ENCODE measurements at regions not wholly inside any gene's neighbourhood (a gene's known extent, or its start where the extent isn't known, plus 50 kb on each side); places are given as distances from the start of the nearest gene placed in this dataset.

DNA sequence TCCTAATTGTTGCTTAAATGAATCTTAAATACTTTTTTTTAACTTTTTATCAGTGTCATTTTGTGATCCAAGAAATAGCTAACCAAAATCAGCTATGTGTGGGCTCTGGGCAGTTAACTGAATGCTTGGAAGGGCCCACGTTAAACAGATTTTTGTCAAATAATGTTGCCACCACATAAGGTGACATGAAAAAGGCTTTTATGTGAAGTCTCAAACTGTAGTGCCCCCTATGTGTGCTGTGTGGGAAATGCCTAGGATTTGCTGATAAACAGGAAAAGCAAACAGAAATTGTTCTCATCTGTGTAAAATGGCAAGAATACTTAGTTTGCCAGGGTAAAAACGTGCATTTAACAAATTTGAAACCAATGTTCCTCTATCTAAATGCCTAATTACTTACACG is 242.2 kb downstream of the ZNF516 start:
- peak; percentile 7 for DNase-seq

DNA sequence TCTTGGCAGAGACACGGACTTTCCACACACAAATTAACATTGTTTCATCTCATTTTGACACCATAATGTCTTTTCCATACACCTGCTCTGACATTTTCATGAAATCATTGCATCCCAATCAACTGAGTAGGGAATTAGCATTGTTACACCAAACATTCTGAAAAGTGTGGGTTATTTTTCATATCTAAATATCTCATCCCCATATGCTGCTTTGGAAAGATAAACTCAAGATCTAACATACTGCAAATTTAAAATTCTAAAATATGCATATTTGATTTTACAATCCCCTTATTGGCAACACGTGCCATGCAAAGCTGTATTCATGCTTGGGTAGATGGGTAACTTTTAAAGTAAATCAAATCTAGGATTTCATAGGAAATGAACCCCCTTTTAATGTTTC is 242.9 kb downstream of the ZNF516 start:
- no peak for DNase-seq

DNA sequence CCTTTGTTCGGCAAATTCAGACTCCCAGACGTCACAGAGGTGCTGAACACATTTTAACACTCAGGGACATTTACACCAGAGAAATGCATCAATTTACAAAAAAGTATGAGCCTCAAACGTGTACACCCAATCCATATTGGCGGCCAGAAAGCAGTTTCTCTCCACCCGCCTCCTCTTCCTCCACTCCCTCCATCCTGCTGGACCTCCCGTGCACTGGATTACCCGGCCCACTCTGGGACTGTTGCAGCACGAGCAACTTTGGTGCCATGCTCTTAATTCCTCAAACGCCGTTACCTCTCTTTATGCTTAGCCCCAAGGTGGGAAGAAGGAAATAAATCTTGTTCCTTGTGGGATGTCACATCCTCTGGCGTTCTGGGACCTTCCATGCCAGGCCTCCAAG is 243.4 kb downstream of the ZNF516 start:
- DNase-seq: no peak

DNA sequence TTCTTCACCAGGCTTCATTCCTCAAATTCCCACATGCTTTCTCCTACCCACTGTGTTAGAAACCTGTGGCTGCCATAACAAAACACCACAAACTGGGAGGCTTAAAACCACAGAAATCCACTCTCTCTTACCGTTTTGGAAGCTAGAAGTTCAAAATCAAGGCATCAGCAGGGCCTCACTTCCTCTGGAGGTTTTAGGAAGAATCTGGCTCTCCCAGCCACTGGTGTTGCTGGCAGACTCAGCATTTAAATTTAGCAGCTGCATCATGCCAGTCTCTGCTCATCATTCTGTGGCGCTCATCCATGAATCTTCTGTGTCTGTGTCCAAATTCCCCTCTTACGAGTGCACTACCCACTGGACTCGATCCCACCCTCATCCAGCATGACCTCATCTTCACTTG is 248.5 kb downstream of the ZNF516 start:
- no peak for DNase-seq

DNA sequence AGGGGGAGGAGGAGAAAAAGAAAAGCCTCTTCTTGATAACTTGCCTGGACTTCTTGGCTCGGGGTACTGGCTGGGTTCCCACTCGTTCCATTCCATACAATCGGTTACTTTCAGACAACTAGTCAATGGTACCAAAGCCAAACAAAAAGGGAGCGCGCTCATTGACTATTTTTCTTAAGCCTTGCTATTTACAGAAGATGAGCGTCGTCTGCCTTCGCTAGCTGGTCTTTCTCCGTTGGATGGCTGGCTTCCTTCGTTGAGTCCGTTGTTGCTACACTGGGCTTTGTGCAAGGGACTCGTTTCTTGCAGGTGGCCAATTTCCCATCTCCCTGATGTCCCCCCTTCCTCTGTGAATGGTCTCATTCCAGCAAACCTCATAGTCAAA is 260.4 kb downstream of the ZNF516 start:
- DNase-seq: no peak

DNA sequence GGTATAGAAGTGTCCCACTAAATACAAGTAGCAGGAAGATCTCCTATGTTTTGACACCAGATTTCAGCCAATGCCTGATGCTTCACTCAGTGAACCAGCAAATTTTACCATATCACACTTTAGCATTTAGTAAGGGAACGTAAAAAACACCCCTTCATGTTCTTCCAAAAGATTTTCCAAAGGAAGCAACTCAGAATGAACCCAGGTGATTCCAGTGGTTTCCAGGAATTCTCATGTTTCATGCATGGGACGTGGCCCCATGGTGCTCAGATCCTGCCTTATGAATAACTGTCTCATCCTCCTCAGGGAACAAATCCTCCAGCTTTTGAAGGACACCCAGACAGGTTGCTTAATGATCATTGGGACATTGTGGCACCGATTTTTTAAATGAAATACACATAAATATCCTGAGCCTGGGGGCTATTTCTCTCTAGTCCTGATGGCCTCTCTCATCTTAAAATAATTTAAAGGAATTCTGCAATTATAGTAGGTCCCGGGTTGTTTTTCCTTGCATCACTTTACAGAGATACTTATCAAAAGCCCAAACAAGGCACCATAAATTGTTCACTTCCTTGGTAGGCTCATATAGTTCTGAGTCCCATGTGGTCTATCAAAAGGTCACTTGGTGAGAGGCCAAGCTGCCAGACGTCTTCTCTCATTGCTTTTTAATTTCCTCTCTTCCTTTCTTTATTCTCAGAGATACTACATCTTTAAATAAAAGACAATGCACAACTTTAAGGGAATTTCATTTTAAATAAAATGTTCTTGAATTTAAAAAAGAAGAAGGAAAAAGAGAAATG is 261.0 kb downstream of the ZNF516 start:
- DNase-seq: no peak

DNA sequence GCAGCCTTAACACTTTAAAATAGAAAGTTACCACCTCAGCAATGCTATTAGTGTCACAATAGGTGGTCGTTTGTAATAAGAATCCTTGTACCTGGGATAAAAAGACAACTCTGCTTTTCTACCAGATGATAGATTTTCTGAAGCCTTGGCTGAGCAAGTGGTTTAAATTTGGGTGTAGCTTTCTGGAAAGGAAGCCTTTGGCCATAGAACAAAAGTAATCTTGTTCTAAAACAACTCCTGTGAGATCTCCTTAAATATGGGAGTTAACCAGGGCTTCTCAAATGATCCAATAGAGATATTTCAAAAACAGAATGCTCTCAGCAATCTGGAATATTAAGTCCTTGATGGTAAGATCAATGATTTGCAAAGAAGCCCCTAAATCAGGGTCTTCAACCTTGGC is 261.6 kb downstream of the ZNF516 start:
- DNase-seq: no peak

DNA sequence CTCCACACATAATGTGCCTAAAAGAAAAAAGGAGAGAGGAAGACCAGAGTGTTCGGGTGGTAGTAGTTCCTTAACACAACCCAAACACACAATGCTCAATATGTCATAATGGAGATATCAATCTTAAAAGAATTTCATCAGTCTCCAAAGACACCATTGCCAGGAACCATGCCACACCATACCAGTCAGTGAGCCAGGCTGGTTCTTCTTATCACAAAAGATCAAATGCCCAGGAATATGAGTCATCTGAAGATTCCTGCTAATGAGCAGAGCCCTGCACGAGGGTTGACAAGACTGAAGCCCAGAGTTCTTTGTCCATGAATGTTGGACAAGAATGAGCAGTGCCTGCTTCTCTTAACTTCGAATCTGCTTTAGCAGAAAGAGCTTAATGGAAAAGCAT is 262.3 kb downstream of the ZNF516 start:
- DNase-seq: no peak

DNA sequence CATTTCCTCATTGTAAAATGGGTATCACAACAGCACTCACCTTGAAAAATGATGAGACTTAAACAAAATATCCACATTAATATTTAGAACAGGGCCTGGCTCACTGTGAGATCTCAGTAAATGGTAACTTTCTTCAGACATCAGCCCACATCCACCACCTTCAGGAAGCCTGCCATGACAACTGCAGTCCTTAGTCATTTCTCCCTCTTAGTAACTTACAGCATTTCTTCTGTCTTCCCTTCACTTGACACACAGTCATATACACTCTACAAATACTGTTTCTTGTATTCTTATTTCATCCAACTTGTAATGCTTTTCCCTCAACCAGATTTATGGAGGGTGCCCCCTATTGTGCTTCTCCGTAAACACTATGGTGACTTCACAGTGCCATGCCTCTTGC is 263.0 kb downstream of the ZNF516 start:
- DNase-seq: no peak

DNA sequence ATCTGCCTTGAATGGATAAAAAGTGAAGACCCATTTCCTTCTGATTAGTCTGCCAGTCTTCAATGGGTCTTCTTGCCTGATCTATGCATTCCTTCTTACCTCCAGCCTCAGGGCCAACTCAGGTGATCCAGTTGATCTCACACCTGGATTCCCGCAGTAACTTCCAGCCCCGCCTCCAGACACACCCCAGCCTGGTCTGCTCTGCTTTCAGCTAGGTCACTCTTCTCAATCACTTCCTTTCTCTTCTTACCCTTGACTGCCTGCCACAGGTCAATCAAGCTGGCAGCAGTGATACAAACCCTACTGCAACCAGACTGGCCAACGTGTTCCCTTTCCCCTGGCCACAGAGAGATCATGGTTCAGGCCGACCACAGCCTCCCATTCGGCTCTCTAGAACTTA is 263.6 kb downstream of the ZNF516 start:
- no peak for DNase-seq

DNA sequence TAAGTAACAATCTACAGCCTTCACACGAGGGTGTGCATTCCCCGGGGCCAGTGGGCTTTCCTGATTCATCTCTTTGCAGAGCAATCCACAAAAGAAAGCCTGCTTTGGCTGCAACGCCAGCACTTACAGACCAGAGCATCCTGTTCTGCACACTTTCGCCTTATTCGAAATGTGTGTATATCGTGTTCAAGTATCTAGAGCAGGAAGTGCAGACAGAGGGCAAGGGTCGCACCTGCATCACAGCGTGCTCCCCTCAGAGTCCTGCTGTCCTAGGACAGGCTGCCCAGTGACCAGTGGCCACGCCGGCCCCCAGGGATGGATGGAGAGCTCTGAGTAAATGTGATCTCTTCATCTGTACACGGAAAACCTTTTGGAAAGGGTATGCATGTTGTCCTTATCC is 264.3 kb downstream of the ZNF516 start:
- DNase-seq: no peak

DNA sequence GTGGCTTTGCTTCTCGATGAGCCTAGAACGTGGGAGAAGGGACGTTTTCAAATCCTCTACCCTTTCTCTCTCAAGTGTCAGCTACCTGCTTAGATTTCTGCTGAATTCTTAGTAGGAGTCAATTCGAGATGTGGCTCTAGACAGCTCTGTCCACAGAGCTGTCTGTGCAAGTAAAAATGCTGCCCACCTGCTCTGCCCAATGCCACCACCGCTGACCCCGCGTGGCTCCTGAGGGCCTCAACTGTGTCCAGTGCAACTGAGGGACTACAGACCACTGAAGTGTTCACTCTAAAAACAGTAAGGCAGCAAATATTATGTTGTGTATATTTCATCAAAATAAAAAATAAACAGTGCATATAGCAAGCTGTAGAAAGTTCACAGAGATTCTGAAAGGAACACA is 266.3 kb downstream of the ZNF516 start:
- DNase-seq: no peak

DNA sequence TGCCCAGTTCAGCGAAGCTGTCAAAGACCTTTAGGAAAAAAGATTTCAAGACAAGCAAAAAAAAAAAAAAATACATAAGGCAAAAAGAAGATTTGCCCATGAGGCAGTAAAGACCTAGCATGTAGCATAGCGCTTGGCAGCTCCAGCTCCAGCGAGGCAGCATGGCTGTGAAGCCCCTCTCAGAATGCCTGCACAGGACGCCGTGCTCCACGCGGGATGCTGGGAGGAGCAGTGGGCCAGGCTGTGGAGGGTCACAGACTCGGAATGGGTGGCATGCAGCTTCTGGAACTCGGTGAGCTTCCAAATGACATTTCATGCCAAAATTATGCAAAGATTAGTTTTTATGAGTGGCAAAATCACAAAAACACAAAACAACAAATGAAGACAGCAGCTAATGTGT is 267.3 kb downstream of the ZNF516 start:
- no peak for DNase-seq

DNA sequence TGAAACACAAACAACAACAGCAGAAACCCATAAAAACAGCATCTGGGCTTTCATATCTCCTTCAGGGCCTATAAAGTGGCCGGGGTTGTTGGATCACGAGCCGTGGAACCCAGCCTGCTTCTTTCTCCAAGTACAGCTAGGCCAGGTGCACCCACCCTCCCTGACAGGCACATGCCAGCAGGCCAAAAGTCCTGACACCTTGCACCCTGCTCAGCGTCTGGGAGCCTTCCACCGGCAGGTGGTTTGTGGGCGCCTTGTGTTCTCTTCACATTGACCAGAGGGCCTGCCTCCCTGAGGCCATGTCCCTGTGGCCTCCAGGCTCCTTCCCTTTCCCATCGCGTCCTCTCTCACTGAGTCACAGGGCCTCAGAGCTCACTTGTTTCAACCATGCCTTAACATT is 271.6 kb downstream of the ZNF516 start:
- no peak for DNase-seq

DNA sequence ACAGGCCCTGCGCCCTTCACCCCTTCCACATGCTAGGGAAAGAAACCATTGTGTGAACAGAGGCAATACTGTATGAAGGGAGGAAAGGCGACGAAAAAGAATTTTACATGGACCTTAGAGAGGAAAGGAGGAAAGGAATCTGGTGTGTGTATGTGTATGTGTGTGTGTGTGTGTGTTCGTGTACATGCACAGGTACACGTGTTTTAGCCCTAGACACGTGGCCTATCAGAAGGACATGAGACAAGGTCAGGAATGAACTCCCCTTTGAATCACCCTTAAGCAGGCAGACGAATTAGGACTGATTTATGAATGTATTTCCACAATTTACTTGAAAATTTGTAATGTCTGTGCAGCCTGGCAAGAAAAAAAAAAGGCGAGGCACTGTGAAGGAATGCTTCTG is 276.0 kb downstream of the ZNF516 start:
- DNase-seq: no peak

DNA sequence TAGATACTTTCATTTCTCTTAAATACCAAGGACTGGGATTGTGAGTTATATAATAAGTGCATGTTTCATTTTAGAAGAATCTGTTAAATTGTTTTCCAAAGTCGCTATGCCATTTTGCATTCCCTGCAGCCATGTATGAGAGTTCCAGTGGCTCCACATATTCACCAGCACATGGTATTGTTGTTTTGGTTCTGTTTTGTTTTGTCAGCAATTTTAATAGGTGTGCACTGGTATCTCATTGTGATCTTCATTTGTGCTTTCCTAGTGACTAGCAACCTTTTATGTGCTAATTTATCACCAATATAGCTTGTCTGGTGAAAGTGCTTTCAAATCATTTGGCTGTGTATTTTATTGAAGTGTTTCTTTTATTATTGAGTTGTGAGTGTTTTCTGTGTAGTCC is 278.9 kb downstream of the ZNF516 start:
- DNase-seq: no peak

DNA sequence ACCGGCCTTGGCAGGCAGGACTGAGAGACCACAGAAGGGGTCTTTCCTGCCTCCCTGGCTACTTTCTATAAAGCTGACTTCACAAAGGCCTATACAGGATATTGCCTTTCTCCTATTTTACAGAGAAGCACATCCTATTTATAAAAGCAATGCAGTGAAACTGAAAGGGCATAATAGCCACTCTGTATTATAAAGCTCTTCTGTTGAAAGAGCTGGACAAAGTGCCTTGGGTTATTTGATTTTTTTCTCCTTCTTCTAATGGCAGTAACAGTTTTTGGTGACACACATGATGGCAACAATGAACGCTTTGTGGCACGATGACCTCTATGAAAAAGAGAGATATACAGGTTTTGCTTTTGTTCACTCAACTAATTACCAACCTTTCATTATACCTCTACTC is 281.1 kb downstream of the ZNF516 start:
- DNase-seq: peak; percentile 39

DNA sequence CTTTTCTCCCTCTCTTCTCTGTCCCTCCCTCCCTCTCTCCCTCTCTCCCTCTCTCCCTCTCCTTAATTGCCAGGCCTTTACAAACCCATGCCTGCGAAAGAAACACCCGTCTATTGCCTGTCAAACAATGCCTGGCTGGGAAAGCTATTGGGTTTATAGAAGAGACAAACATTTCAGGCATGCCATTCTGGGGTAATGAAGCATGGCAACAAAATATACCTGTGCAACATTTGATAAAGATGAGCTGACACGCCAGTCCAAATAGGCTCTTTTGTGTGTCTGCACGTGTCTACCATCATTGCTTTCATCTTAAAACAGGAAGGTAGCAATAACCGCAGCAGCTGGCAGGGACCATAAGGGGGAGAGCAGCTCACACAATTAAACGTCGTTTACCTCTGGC is 282.1 kb downstream of the ZNF516 start:
- peak; percentile 85 for DNase-seq

DNA sequence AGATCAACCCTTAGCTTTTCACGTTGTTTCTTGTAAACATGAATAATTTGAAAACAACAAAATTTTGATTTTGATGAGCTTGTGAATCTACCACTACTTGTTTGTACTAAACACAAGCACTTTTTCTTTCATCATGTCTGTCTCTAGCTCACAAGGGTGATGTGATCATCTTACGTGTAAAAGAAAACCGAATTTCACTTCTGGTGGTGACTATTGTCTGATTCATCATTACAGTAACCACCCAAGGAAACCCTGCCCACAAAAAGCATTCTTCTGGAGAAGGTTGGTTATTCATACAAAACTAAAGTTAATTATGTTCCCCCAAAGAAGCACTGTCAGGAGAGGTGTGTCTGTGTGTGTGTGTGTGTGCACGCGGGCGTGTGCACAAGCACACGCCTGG is 285.4 kb downstream of the ZNF516 start:
- no peak for DNase-seq

DNA sequence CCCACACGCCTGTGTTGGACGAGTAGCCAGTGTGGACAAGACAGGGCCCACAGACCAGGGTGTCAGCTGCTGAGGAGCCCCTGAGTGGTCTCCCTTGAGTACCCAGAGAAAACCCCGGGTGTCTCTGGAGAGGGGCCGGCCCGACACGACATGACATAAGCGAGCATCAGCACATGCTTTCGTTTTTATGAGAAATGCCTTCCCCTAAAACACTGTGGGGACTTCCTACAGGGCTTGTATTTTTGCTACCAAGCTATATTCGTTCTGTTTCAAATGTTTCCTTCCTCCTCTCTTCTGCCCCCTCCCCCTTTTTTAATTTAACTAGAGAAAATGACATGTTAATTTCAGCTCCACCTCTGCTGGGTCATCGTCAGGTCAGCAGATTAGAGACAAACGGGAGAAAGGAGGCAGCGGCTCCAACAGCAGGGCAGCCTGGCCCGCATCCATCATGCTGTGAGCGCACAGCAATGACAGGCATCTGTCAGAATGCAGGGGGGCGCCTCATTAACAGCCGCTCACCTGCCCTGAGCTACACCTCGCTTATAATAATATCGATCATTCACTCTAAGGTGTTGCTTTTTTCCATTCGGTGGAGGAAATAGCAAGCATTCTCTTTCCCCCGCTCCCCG is 286.2 kb downstream of the ZNF516 start:
- peak; percentile 23 for DNase-seq

DNA sequence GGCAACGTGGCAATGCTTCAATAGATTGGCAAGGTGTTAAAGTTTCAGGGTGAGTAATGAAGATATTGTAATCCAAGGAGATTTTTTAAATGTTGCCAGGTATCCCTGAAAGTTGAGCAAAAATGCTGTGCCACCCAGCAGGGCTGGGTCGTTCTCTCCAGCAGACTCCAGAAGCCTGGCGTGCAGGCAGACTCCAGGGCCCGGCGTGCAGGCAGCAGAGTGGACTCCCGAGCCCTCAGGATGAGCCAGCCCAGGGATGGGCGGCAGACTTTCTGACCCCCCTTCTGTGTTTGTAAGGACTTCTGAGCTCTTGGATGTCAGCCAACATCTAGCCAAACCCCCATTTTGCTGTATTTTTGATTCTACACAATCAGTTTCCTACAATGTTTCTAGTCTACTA is 289.1 kb downstream of the ZNF516 start:
- no peak for DNase-seq

DNA sequence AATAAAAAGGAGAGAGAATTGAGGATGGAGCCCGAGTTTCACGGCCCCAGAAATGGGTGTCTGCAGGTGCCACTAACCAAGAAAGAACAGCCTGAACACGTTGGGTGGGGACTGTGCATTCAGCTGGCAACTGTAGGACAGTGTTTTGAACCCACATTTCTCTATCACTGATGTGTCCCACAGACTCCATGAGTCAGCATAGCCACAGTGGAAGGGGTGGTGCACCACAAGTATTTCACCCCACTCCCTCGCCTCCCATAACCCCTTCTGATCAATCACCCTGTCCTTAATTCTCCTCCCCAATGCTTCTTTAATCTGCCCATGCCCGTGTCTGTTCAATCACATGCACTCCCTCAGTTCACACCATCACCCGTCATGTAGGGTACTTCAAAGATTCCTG is 291.5 kb downstream of the ZNF516 start:
- DNase-seq: no peak

DNA sequence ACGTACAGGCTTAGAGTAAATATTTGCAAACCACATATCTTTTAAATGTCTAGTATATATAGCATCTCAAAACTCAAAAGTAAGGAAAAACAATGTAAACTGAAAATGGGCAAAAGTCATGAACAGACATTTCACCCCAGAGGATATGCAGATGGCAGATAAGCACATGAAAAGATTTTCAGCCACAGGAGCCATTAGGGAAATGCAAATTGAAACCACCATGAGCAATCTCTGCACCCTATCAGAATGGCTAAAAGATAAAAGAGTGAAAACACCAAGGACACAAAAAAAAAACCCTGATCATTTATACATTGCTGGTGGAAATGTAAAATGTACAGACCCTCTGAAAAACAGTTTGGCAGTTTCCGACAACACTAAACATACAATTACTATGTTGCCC is 292.7 kb downstream of the ZNF516 start:
- DNase-seq: no peak

DNA sequence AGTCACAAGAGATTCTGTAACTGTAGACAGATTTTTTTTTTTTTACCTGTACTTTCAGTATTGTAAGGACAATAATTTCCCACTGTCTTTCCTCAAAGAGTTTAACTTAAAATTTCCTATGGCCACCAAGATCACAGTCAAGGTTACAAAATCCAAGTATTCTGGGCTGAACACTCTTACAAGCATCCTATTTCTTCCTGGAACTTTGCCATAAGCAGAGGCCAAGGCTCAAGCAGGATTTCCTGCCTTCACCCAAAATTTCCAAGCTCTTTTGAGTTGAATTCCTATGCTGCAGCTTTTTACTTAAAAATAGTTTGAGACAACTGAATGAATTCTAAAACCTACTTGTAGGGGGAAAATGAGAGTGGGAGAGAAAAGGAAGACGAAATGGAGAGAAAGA is 299.4 kb downstream of the ZNF516 start:
- DNase-seq: no peak

DNA sequence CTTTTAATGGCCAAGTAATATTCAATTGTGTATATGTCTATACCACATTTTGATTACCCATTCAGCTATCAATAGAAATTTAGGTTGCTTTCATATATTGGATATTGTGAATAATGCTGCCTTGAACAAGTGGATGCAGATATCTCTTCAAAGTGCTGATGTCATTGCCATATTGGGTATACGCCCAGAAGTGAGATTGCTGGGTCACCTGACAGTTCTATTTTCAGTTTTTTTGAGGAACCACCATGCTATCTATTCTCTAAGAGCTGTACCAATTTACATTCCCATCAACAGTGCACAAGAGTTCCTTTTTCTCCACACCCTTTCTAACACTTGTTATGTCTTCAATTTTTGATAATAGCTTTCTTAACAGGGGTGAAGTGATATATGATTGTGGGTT is 306.9 kb downstream of the ZNF516 start:
- DNase-seq: no peak
